ENCODE measurements at regions not wholly inside any gene's neighbourhood (a gene's known extent, or its start where the extent isn't known, plus 50 kb on each side); places are given as distances from the start of the nearest gene placed in this dataset.

DNA sequence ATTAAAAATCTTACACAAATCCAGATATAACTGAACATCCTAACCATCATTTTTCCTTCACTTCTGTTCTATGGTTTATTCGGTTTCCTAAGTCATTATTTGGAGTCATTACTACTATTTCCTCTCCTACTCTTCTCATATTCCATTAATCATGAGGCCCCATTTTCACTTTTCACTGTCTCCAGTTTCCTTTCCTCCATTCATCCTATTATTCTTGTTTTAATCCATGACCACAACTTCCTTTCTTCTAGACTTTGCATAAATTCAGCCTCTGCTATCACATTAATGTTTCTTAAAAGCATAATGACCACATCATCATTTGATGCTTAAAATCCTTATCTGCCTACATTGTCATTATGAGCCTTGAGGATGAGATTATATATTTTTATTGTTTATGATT, 555.0 kb upstream of the NDST4 start:
- TF ChIP-seq, protein P1, sequence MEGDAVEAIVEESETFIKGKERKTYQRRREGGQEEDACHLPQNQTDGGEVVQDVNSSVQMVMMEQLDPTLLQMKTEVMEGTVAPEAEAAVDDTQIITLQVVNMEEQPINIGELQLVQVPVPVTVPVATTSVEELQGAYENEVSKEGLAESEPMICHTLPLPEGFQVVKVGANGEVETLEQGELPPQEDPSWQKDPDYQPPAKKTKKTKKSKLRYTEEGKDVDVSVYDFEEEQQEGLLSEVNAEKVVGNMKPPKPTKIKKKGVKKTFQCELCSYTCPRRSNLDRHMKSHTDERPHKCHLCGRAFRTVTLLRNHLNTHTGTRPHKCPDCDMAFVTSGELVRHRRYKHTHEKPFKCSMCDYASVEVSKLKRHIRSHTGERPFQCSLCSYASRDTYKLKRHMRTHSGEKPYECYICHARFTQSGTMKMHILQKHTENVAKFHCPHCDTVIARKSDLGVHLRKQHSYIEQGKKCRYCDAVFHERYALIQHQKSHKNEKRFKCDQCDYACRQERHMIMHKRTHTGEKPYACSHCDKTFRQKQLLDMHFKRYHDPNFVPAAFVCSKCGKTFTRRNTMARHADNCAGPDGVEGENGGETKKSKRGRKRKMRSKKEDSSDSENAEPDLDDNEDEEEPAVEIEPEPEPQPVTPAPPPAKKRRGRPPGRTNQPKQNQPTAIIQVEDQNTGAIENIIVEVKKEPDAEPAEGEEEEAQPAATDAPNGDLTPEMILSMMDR (conservative IDR thresholded peaks at IDR 0.05 in 1 of 2, IDR thresholded peaks at IDR 0.05 in 1 of 2; ENCODE audit: low read depth in 1 of 2, low read length in 2 of 2), result no peak
- TF ChIP-seq EZH2 (IDR thresholded peaks at IDR 0.05; ENCODE audit: low read length, missing control alignments), result no peak
